HG03342 (cell line): ENCODE measurements at regions not wholly inside any gene's neighbourhood (a gene's known extent, or its start where the extent isn't known, plus 50 kb on each side); places are given as distances from the start of the nearest gene placed in this dataset.
"Not testable (repeated sequence)": the region's sequence is repeated elsewhere in the genome, so short reads cannot be mapped to it uniquely, and the experiment has no call there.

Experiments used
- ATAC-seq: cut with Tn5 transposase; IDR thresholded peaks from one replicate; pipeline ENCODE4 v1.9.1; 2021; ENCODE audit warnings: mild to moderate bottlenecking, moderate library complexity; ENCODE audit not compliant: unreplicated experiment

DNA sequence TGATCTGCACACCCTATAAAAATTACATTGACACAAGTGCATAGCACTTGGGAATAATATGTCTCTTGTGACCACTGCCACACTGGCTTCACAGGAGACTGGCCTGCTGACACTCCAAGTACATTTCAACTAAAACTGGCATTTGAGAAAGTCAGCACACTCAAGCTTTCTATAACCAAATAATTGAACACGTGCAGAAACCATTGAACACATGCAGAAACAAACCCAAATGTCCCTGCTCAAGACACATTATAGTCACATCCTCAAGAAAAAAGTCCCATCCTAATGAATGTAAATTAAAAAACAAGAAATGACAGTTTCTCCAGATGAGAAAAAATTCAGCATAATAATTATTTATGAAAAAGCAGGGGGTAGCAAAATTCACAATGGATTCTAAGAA lies 1859.1 kb upstream of the PCDH20 start:
- ATAC-seq: no peak

DNA sequence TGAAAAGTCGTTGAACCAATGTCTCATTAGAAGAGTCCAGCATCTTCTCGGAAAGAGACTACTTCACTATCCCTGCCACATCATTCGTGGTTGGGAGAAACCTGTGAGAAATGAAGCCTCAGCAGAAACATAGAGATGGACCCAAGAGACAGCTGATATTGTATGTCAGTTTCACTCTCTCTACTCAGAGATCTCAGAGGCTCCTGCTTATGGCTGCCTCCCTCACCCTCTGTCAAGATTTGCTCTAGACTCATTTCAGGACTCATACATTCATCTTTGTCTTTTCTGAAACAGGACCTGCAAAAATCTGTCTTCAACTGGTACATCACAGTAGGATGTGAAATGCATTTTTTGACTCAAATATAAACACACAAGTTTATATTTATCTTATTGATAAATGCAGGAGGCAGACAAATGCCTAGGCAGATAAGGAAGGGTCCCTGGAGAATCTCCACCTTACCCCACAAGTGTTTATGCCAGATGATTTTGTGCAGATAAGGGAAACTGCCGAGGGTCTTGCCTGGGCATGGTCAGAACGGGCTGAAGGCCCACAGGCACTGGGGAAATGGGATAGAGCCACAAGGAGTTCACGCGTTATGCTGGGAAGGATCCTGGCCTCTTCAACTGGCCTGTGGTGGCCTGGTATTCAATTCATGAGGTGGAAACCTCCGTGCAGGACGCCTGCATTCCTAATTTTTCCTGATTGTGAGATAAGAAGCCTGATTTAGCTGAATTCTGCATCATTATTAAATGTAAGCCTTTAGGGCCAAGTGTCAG lies 1834.0 kb upstream of the PCDH20 start:
- ATAC-seq: no peak

DNA sequence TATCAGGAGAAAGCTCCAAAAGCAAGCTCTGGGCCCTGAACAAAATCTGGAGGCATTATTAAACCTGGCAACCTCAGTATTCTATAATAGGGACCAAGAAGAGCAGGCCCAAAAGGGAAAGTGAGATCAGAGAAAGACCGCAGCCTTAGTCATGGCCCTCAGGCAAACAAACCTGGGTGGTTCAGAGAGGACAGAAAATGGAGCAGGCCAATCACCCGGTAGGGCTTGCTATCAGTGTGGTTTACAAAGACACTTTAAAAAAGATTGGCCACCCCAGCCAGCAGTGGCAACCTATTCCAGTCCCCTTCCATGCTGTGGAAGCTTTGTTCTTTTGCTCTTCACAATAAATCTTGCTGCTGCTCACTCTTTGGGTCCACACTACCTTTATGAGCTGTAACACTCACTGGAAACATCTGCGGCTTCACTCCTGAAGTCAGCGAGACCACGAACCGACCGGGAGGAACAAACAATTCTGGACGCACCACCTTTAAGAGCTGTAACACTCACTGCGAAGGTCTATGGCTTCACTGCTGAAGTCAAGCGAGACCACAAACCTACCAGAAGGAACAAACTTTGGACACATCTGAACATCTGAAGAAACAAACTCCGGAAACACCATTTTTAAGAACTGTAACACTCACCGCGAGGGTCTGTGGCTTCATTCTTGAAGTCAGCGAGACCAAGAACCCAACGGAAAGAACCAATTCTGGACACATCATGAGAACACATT lies 1821.2 kb upstream of the PCDH20 start:
- ATAC-seq: not testable (repeated sequence)

DNA sequence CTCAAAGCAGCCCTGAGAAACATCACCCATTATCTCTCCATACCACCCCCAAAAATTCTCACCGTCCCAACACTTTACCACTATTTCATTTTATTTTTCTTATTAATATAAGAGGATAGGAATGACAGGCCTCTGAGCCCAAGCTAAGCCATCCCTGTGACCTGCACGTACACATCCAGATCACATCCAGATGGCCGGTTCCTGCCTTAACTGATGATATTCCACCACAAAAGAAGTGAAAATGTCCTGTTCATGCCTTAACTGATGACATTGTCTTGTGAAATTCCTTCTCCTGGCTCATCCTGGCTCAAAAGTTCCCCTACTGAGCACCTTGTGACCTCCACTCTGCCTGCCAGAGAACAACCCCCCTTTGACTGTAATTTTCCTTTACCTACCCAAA lies 1802.9 kb upstream of the PCDH20 start:
- not testable (repeated sequence) for ATAC-seq

DNA sequence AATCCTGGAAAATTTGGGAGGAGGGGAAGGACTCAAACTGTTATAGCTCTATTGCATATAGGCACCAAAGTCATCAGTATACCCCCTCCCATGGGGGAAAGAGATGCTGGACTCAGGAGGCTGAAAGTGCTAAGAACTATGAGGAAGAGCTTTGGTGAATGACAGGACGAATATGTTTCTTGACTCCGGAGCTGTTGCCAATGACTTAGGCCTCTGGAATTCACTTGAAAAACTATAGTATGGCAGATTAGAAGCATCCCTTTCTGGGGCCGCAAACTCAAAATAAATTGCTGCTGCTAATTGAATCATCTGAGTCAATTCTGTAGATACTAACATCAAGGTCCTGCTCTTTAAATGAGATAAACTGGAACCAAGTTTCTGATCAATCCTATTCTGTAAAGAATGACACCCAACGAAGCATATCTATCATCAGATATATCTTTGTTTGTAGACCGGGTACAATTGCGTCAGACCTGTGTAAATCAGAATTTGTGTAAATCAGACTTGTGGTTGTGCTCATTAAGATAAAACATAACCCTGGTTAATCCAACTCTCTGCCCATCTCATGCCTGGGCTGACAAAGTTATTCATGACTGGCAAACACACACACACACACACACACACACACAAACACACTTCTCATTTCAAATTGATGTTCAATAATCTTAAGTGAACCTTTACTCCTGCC lies 1793.8 kb upstream of the PCDH20 start:
- no peak for ATAC-seq

DNA sequence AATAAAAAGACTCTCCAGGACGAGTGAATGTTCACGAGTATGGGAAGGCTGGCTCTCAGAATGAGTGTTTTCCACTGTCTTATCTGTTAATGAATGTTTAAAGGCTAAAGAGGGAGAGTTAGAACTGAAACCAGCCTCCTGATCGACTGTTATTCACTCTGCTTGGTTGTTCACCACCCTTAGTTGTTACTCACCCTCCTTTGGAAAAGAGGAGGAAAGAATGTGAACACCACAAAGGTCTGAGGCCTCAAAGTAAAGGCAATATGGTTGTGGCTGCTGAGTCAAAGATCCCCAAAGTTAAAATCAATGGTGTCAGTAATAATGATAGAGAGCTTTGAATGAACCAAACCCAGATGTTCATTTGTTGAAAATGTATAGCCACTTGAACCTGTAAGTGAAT lies 1793.2 kb upstream of the PCDH20 start:
- ATAC-seq: no peak

DNA sequence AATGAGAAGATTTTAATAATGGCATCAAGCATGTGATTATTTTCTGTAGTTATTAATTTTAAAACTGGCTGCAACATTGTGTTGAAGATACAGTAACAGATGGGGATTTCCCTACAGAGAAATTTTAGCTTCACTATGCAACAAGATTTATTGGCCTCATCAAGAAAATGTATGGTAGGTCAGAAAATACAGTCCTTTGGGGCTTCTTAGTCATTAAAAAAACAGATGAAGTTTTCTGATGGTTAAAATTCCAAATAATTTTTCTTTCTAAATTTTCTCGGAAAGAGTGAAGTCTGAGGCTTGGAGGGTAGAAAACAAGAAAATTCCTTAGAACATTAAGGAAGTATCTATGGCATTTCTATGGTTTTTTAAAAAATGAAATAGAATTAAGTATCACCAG lies 1790.8 kb upstream of the PCDH20 start:
- no peak for ATAC-seq

DNA sequence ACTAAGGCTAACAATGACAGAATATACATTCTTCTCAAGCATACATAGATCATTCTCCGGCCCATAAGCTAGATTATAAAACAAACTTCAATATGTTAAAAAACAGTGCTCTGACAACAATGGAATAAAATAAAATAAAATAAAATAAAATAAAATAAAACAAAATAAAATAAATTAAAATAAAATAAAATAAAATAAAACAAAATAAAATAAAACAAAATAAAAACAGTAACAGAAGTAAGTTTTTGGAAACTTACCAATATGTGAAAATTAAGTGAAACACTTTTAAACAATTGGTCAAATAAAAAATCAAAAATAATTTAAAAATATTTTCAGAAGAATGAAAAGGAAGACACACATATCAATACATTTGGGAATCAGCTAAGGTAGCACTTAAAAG lies 1785.8 kb upstream of the PCDH20 start:
- no peak for ATAC-seq

DNA sequence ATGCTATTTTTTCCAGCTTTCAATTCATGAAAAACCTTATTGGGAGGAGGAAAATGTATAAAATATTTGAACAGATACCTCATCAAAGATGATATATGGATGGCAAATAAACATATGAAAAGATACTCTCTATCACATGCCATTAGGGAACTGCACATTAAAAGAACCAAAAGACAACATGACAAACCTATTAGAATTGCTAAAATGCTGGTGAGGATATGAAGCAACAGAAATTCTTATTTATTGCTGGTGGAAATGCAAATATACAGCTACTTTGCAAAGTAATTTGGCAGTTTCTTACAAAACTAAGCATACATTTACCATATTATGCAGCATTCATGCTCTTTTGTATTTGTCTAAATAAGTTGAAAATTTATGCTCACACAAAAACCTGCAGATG lies 1783.9 kb upstream of the PCDH20 start:
- ATAC-seq: no peak

DNA sequence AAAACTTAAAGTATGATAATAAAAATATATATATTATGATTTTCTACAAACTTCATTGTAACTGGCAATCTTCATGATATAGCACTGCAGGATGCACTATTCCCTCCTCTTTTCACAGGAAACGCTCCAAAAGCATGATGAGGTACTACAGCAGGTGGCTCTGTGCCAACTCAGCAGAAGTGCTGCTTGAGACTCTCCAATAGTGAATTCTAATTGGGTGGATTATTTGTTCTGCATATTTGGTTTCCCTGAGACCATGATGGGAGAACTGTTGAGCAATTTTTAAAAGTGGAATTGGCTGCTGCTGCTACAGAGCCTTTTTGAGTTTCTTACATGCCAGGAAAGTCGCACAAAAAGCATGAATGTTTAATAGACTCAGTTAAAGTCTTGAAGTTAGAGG lies 1782.4 kb upstream of the PCDH20 start:
- no peak for ATAC-seq

DNA sequence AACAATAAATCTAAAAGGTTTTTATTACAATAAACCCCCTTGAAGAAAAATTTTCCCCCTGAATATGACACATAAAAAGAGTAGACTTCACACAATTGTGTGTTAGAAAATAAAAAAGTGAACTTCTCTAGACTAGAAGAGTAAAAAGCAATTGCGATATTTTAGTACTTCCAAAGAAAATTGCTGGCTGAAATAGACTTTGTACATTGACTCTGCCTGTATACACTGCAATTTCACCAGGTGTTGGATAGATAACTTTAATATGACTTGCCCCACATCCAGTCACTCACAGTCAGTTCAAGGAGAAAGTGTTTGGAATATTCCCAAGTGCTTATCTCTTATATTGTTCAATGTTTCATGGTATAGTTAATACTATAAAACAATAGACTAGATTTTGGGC lies 1780.1 kb upstream of the PCDH20 start:
- ATAC-seq: no peak

DNA sequence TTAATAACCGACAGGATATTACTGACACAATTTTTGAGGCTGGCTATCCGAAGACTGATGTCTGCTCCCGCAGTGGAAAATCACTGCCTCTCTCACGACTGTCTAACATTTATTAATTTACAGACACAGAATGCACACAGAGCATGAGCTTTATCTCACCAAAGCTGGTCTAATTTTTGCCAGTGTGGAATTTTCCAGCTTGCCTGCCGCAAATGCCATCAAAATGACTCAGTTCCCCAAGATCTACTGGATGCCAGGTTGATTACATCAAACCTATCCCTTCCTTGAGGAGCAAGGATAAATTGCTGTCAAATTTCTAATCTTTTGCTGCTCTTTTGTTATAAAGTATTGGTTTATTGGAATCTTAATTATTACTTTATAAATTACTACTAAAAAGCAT lies 1775.1 kb upstream of the PCDH20 start:
- ATAC-seq: no peak

DNA sequence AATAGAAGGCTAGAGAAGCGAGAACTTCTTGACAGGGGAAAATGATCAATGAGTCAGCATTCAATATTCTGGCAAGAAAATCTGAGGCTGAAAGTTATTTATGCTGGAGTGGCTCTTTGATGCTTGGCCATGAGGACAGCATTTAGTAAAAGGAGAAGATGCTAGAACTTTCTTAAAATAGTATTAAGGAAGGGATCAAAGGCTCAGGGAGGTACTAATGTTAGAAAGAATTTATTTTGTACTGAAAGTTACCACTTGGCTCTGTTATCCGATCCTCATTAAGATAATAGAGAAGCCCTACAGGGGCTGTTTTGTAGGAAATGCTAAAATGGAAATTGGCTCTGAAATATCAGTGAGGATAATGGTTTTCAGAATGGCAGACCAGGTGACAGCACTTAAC lies 1774.6 kb upstream of the PCDH20 start:
- no peak for ATAC-seq

DNA sequence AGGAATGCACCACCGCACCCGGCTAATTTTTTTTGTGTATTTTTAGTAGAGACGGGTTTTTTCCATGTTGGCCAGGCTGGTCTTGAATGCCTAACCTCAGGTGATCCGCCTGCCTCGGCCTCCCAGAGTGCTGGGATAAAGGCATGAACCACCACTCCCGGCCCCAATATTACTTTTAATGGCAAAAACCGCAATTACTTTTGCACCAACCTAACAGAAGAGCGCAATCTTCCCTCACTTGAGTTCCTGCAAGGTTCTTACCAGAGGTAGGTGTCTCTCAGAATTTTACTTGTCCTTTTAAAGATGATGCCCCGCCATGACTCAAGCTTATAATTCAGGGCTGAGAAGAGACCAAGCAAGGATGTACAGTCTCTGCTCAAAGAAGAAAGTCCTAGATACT lies 1774.1 kb upstream of the PCDH20 start:
- no peak for ATAC-seq

DNA sequence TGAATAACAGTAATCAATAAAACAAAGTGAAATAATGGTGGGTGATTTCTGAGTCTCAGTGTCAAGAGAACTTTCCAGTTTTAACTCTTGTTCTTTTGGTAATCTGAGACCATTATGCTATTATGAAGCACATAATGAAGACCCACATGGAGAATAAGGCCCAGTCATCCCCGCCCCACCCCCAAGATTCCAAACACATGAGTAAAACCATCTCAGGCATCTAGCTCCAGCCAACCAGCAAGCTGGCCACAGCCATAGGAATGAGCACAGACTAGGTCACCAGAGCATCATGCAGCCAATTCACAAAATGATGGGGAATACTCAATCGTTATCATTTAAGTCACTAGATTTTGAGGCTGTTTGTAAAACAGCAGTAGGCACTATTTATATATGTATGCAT lies 1769.0 kb upstream of the PCDH20 start:
- ATAC-seq: no peak

DNA sequence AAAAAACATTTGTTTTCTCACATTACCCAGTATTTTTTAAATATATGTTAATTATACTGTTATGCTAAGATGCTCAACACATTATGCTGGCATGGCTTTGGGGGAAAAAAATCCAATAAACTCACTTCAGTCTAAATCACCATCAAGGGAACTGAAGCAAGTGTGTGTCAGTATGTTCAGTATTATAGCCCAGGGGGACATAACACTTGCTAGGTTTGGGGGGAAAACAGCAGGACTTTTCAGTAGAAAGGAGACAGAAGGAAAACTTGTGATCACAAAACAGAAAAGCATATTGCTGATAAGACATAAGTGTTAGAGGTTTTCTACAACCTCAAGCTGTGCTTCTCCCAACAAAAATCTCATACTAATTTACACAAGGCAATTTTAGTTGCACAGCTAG lies 1759.9 kb upstream of the PCDH20 start:
- ATAC-seq: no peak

DNA sequence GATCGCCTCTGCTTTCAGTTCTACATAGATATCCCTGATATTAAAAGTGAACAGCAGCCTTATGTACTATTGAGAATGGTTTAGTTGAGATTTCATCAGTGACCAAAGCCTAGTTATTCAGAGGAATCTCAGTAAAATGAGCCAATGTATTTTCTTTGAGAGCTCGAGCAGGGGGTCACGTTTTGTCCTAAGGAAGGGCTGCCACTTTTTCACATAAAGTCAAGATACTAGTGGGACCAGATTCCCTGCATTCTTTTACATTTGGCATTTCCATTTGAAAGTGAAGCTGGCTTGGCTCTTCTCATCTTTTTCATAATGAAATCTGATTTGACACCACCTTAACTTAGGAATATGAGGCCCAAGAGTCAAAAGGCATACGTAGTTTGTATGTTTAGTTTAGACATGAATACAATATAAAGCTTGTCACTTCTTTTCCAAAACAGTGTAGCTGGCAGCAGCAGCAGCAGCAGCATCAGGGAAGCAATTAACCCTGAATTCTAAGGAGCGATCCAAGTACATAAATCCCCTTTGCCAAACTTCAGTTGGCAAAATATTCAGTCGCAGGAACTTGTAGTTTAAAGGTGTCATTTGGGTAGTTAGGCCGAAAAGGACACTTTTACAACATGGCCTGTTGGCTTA lies 1752.2 kb upstream of the PCDH20 start:
- no peak for ATAC-seq

DNA sequence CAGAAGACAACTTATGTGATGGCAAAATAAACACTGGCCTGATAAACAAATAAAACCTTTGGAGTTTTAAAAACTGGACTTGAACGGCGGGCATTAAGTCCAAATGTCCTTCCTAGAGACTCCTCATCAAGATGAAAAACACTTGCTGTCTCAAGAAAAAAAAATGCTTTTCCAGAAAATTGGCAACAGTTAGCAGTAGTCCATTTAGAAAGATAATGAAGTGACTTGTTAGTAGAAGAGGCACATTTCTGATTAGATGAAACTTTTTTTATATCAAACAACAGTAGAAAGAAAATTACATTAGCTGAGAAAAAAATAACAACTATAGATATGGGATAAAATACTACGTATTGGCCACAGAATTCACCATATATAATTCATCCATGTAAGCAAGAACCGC lies 1750.7 kb upstream of the PCDH20 start:
- ATAC-seq: no peak

DNA sequence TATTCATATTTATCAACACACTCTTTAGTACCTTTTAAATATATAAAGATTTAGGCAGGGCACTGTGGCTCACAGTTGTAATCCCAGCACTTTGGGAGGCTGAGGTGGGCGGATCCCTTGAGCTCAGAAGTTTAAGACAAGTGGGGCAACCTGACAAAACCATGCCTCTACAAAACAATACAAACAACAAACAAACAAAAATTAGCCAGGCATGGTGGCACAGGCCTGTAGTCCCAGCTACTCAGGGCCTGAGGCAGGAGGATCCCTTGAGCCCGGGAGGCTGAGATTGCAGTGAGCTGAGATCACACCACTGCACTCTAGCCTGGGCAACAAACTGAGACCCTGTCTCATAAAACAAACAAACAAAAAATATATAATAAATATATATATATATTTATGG lies 1748.3 kb upstream of the PCDH20 start:
- ATAC-seq: no peak

DNA sequence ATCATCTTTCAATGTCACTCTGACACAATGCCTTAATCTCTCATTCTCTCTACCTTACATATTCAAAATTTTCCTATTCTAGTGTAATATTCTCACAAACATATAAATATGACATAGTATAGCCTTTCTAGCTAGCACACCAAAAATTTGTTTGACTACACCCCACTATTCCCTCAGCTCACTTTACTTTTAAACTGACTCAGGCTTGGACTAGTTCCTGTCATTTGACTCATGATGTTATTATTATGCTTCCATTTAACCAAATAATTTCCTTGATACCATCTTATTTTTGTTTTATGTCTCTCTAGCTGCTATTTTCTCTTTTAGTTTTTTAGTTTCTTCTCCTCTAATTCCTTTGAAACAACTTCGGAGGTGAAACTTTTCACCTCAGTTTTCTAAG lies 1745.6 kb upstream of the PCDH20 start:
- ATAC-seq: no peak

DNA sequence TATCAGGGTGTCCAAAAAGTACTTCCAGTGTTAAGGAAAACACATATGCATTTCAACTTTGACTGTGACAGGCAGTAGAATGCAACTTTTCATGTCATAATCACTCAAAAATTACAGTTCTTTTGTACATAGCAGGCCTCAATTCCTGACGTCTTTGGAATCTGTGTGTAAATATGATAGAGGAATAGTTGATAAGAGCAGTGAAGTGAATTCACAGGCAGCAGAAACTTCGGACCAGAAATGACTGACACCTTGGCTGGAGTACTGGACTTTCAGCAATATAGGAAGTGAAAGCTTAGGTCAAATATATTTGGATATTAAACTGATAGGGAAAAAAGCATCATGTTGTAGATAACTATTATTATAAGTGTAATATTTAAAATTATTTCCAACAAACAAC lies 1741.2 kb upstream of the PCDH20 start:
- ATAC-seq: no peak

DNA sequence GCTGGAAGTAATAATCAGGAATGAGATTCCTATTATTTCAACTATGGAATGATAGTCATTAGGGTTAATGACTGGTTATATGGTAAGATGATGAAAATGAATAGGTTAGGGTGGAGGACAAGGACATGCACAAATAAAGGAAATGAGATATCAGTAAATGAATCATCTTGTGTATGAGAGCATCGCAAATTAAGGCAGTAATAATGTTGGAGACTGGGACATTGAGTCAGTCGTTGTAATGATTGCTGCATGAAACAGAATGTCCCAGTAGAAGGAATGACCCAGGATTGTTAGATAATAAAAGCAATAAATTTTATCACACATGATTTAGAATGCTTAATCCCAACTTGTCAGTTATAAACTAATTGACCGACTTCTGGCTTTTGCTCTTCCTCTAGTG lies 1733.7 kb upstream of the PCDH20 start:
- ATAC-seq: no peak
